K562 (cell line): ENCODE measurements at regions not wholly inside any gene's neighbourhood (a gene's known extent, or its start where the extent isn't known, plus 50 kb on each side); places are given as distances from the start of the nearest gene placed in this dataset.

Experiments used
- ATAC-seq: fragments of 200-7000 bp; cut with Tn5 transposase; 3 replicates; pipeline ENCODE4 v1.9.1; 2020; ENCODE audit warnings: moderate library complexity
- BruUV-seq: library from RNA; stranded (reverse); fragments of 400-500 nt; replicated peaks from 2 replicates; lab custom pipeline; 2021; lab: Mats Ljungman, UMichigan
- CTCF ChIA-PET: fragments of 300-600 bp; formaldehyde crosslinking; extraction: SDS; loops from one replicate; lab custom pipeline; 2021; ENCODE audit warnings: low intra/inter-chr PET ratio; lab: Yijun Ruan, JAX
- POLR2A ChIA-PET: fragments of 300-600, 350-650 bp; sonication (Branson Sonifier 250); formaldehyde crosslinking; extraction: SDS; loops from one replicate; lab custom pipeline; 2021; ENCODE audit warnings: antibody characterized with exemption, inconsistent platforms; lab: Yijun Ruan, JAX
- DNase-seq, 4 experiments: peaks; one replicate each; pipeline versions ENCODE4 v3.0.0 to v3.0.0-alpha.2; 2011 to 2018; ENCODE audit warnings: low spot score in 3 of 4, mixed read lengths in 3 of 4; ENCODE audit errors: extremely low read depth in 1 of 4
- FAIRE-seq: peaks from 2 replicates; lab custom pipeline; 2011; peaks lifted over from hg19 to GRCh38; lab: Jason Lieb, UNC
- H2AFZ ChIP-seq: 2 replicates; pipeline ENCODE4 v1.6.0; 2011; ENCODE audit warnings: low read depth, low read length, control low read depth, inconsistent platforms
- H3K27ac ChIP-seq: fragments of 200-600 bp; 3 replicates; pipeline ENCODE4 v1.8.0; 2011; ENCODE audit warnings: low read depth, mild to moderate bottlenecking, control low read depth, inconsistent platforms, low read length, moderate library complexity, mixed read lengths; ENCODE audit errors: extremely low read depth
- H3K27me3 ChIP-seq, 2 experiments: fragments of 300-600 bp in 1 of 2; 2 replicates in 1 of 2; 3 replicates in 1 of 2; pipeline versions ENCODE4 v1.6.0 to v1.8.0; 2011; ENCODE audit warnings: inconsistent platforms in 2 of 2, low read length in 2 of 2, mild to moderate bottlenecking in 1 of 2, mixed read lengths in 1 of 2, moderate library complexity in 1 of 2; ENCODE audit not compliant: control insufficient read depth in 2 of 2, insufficient read depth in 2 of 2
- H3K36me3 ChIP-seq: fragments of 300-600 bp; 3 replicates; pipeline ENCODE4 v1.8.0; 2011; ENCODE audit warnings: mild to moderate bottlenecking, low read length, inconsistent platforms; ENCODE audit not compliant: control insufficient read depth, insufficient read depth
- H3K4me1 ChIP-seq, 2 experiments: fragments of 200-600 bp in 1 of 2; replicated peaks in 1 of 2; 2 replicates in 1 of 2; 3 replicates in 1 of 2; pipeline versions ENCODE4 v1.5.1 to v1.8.0; 2011; ENCODE audit warnings: inconsistent platforms in 2 of 2, low read length in 2 of 2, mild to moderate bottlenecking in 1 of 2, mixed read lengths in 1 of 2, moderate library complexity in 1 of 2; ENCODE audit not compliant: control insufficient read depth in 2 of 2, insufficient read depth in 2 of 2
- H3K4me2 ChIP-seq: 2 replicates; pipeline ENCODE4 v1.6.1; 2011; ENCODE audit warnings: low read length, control low read depth, inconsistent platforms, mixed read lengths; ENCODE audit not compliant: insufficient read depth
- H3K4me3 ChIP-seq: fragments of 200-600 bp; sonication (generic), shearing (Covaris generic); 2 replicates; pipeline ENCODE4 v1.5.1; 2016; ENCODE audit warnings: control low read depth, inconsistent platforms
- H3K79me2 ChIP-seq: fragments of 200-600 bp; 3 replicates; pipeline ENCODE4 v1.8.0; 2011; ENCODE audit warnings: low read length, inconsistent platforms; ENCODE audit not compliant: control insufficient read depth, insufficient read depth
- H3K9ac ChIP-seq, 2 experiments: 2 replicates each; pipeline versions ENCODE4 v1.6.0 to v1.6.1; 2011; ENCODE audit warnings: low read depth in 2 of 2, low read length in 2 of 2, control low read depth in 1 of 2, inconsistent platforms in 1 of 2, mild to moderate bottlenecking in 1 of 2, mixed read lengths in 1 of 2; ENCODE audit not compliant: insufficient read depth in 1 of 2
- H3K9me1 ChIP-seq: one replicate; pipeline ENCODE4 v1.6.0; 2011; ENCODE audit warnings: inconsistent platforms, mild to moderate bottlenecking, low read length, moderate library complexity; ENCODE audit not compliant: control insufficient read depth, insufficient read depth
- H3K9me3 ChIP-seq: replicated peaks from 2 replicates; pipeline ENCODE4 v1.5.1; 2011; ENCODE audit warnings: low read depth, low read length, inconsistent platforms; ENCODE audit not compliant: control insufficient read depth, insufficient read depth
- H4K20me1 ChIP-seq: replicated peaks from 2 replicates; pipeline ENCODE4 v1.6.1; 2011; ENCODE audit warnings: low read length, inconsistent platforms, mixed read lengths; ENCODE audit not compliant: control insufficient read depth, insufficient read depth
- CHCHD3 ChIP-seq: fragments of 250-450 bp; sonication (Bioruptor Pico); IDR thresholded peaks from 2 replicates; pipeline ENCODE4 v2.1.2; 2022; ENCODE audit warnings: mild to moderate bottlenecking
- CREB3 ChIP-seq: fragments of 450-650 bp; conservative IDR thresholded peaks from 2 replicates; pipeline ENCODE4 v1.6.1; 2016; ENCODE audit warnings: missing genetic modification characterization, low read depth, mild to moderate bottlenecking, missing compliant biosample characterization, moderate library complexity
- L3MBTL2 ChIP-seq: fragments of 450-650 bp; IDR thresholded peaks from 2 replicates; pipeline ENCODE4 v1.6.1; 2016; ENCODE audit warnings: mild to moderate bottlenecking, moderate library complexity
- MAFK ChIP-seq: IDR thresholded peaks from 2 replicates; pipeline ENCODE4 v1.6.1; 2011; ENCODE audit warnings: low read length, improper control_type of control experiment
- MBD2 ChIP-seq: sonication (generic); IDR thresholded peaks from 2 replicates; pipeline ENCODE4 v1.6.1; 2016; ENCODE audit warnings: low read depth, borderline replicate concordance
- MNT ChIP-seq, 2 experiments: fragments of 450-650 bp; conservative IDR thresholded peaks; 2 replicates each; pipeline ENCODE4 v1.6.1; 2017; ENCODE audit warnings: mild to moderate bottlenecking in 2 of 2, moderate library complexity in 2 of 2
- NFE2L1 ChIP-seq: fragments of 450-650 bp; IDR thresholded peaks from 2 replicates; pipeline ENCODE4 v1.6.1; 2016; ENCODE audit warnings: missing genetic modification characterization, low read depth, mild to moderate bottlenecking, missing compliant biosample characterization, moderate library complexity, borderline replicate concordance
- NFXL1 ChIP-seq: fragments of 450-650 bp; formaldehyde crosslinking; IDR thresholded peaks from 2 replicates; pipeline ENCODE4 v1.4.0; 2021; ENCODE audit warnings: mild to moderate bottlenecking
- SMARCE1 ChIP-seq: fragments of 450-650 bp; IDR thresholded peaks from 2 replicates; pipeline ENCODE4 v1.7.1; 2016; ENCODE audit warnings: mild to moderate bottlenecking
- SREBF1 ChIP-seq: fragments of 150-350 bp; IDR thresholded peaks from 2 replicates; pipeline ENCODE4 v1.6.1; 2014; ENCODE audit warnings: antibody characterized with exemption, low read depth, low read length, borderline replicate concordance
- TCF7 ChIP-seq: sonication (generic); IDR thresholded peaks from 2 replicates; pipeline ENCODE4 v1.6.1; 2016; ENCODE audit warnings: antibody characterized with exemption, borderline replicate concordance
- WGBS: fragments of 100-300 bp; shearing (Covaris generic); methylation state at CpG from one replicate; pipeline ENCODE4 v1.1.6; 2016; ENCODE audit warnings: low coverage, mixed read lengths; ENCODE audit not compliant: insufficient coverage; ENCODE audit errors: missing lambda C conversion rate; 5-methylcytosine and 5-hydroxymethylcytosine counted together
- in situ Hi-C: fragments of 300-500 bp; cut with MboI; formaldehyde crosslinking; loops from 4 replicates; pipeline ENCODE4 v1.15.0; 2018; ENCODE audit warnings: inconsistent platforms, mixed read lengths
- intact Hi-C: fragments of 100-400 bp; cut with micrococcal nuclease; formaldehyde crosslinking; loops from 2 replicates; pipeline ENCODE4 v1.14.2; 2022

- TF ChIP-seq CREB3 (no peak), NFE2L1 (no peak), MAFK (no peak)
Measured at GRCh38 chr6:28771401-28772267, 152.2 kb downstream of the TRIM27 start (continued).

GRCh38 chr6:28772480-28773381, 151.1 kb downstream of the TRIM27 start:
- ATAC-seq, result peak; percentile 74
- in situ Hi-C loops (no loop called here), intact Hi-C loops (loop anchor here (1.0 kb wide), 2 partner anchors 17 to 38 kb away; no protein-coding TSS in a partner anchor)
- no peaks in the 10 kb centered on the region for H3K36me3 ChIP-seq
- FAIRE-seq, result peak; percentile 81
- ChIA-PET POLR2A (interaction anchor here (0.5 to 2.0 kb wide), 18 partner anchors 10 to 1001 kb away, joined by 3 to 12 read pairs (median 3); no protein-coding TSS in a partner anchor), CTCF (interaction anchor here (0.6 to 1.2 kb wide), 4 partner anchors 66 to 1253 kb away, joined by 3 to 7 read pairs (median 4); no protein-coding TSS in a partner anchor)
- H3K79me2 ChIP-seq, result no peaks in the 10 kb centered on the region
- peak overlapping the region; percentile 42 to 82; a peak in 2 of 4 replicates for H3K9ac ChIP-seq
- H3K27ac ChIP-seq, result peak overlapping the region; percentile 49; the same call in 2 of the 3 replicates
- no peaks in the 10 kb centered on the region for H3K9me3 ChIP-seq
- H2AFZ ChIP-seq, result peak overlapping the region; percentile 93
- no peaks in the 10 kb centered on the region for H3K9me1 ChIP-seq
- no peaks in the 10 kb centered on the region for H3K27me3 ChIP-seq
- no peaks in the 10 kb centered on the region for H4K20me1 ChIP-seq
- DNase-seq, result peak; percentile 70 to 92 (median 71)
- H3K4me3 ChIP-seq, result peak overlapping the region; percentile 3; the same call in 1 of the 2 replicates
- peak overlapping the region; percentile 57 for H3K4me2 ChIP-seq
- WGBS, result 30% methylated on average over 32 of the region's 32 CpGs
- BruUV-seq, result no TSS peak
- H3K4me1 ChIP-seq, result peaks cover 27 to 36% of the 10 kb centered on the region in 2 experiments
- TF ChIP-seq NFXL1, result no peak
- TF ChIP-seq L3MBTL2, result peak; percentile 23; the same call in 1 of the 2 replicates
- TF ChIP-seq MNT (conservative IDR thresholded peaks at IDR 0.05), result 0 out of 4 replicates have a peak, but pooled peaks of 1 of the 2 experiments have one; percentile 3
- TF ChIP-seq CHCHD3 (CRISPR knock-in tag), result no peak
- peak; percentile 32; the same call in 1 of the 2 replicates for TF ChIP-seq SMARCE1
- TF ChIP-seq SREBF1, result no peak
- TF ChIP-seq MBD2, result no peak
- TF ChIP-seq TCF7, result no peak
